ENCODE measurements at regions not wholly inside any gene's neighbourhood (a gene's known extent, or its start where the extent isn't known, plus 50 kb on each side); places are given as distances from the start of the nearest gene placed in this dataset.
"Not testable (repeated sequence)": the region's sequence is repeated elsewhere in the genome, so short reads cannot be mapped to it uniquely, and the experiment has no call there.

- peak in 2 of 10 donors; percentile 10 to 54 for DNase-seq
- intact Hi-C loops (cut with DNase I), result no loop called here
Measured at GRCh38 chrX:83260288-83260687, 247.8 kb upstream of the POU3F4 start.

DNA sequence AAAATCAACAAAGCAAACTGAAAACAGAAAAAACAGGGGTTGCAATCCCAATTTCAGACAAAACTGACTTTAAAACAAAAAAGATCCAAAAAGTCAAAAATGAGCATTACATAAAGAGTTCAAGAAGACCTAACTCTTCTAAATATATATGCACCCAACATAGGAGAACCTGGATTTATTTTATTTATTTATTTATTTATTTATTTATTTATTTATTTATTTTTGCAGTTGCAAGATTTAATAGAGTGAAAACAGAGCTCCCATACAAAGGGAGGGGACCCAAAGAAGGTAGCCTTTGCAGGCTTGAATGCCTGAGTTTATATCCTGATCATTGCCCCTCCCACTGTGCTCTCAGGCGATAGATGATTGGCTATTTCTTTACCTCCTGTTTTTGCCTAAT is 245.9 kb upstream of the POU3F4 start:
- DNase-seq; intact Hi-C loops (cut with DNase I): not testable (repeated sequence)

- intact Hi-C loops (cut with DNase I), result no loop called here
- no peak for DNase-seq
Measured at GRCh38 chrX:83278988-83279387, 229.1 kb upstream of the POU3F4 start.

- DNase-seq, result peak in 1 of 10 donors; percentile 49
- intact Hi-C loops (cut with DNase I), result not testable (repeated sequence)
Measured at GRCh38 chrX:83286627-83287026, 221.5 kb upstream of the POU3F4 start.

GRCh38 chrX:83305381-83305780 is 202.7 kb upstream of the POU3F4 start:
- no peak for DNase-seq
- intact Hi-C loops (cut with DNase I), result no loop called here

DNA sequence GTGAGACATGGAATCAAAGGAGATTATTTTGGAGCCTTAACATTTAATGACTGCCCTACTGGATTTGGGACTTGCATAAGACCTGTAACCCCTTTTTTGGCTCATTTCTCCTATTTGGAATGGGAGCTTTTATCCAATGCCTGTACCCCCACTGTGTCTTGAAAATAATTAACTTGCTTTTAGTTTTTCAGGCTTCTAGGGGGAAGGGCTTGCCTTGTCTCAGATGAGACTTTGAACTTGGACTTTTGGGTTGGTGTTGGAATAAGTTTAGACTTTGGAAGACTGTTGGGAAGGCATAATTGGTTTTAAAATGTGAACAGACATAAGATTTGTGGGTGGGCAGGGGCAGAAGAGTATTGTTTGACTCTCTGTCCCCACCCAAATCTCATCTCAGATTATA is 189.1 kb upstream of the POU3F4 start:
- DNase-seq, result no peak
- intact Hi-C loops (cut with DNase I), result no loop called here

DNA sequence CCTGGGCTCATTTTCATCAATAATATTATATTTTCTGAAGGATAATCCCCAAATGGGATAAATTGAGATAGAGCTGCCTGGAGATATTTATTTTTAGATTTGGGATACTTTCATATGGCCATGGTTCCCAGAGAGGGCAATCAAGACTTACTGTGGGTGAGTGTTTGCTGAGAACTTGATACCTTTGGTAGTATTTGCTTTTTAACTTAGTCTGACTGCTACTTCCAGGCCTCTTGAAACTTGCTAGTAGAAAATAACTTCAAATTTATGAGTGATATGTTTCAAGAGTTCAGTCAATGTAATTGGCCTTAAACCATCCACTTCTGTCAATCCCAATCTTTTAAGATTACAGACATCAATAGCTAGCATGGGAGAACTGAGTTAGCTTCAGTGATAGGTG is 181.6 kb upstream of the POU3F4 start:
- intact Hi-C loops (cut with DNase I), result no loop called here
- no peak for DNase-seq

DNA sequence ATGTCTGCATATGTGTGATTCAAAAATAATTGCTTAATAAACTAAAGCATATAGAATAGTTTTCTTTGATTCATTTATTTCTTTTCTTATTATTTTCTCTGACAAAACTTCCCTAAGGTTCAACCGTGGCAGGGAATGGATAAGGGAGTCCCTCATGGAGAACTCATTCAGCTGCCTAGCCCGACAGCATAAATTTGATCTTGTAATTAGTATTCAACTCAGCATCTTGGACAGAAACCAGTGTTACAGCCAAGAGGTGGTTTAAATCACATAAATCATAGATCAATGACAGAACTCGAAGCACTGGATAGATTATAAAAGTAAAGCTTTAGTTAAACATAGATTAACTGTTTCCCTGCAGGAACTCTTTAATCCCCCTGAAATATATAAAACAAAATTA is 174.3 kb upstream of the POU3F4 start:
- no peak for DNase-seq
- intact Hi-C loops (cut with DNase I), result no loop called here

- no peak for DNase-seq
- intact Hi-C loops (cut with DNase I), result no loop called here
Measured at GRCh38 chrX:83336454-83336853, 171.6 kb upstream of the POU3F4 start.

DNA sequence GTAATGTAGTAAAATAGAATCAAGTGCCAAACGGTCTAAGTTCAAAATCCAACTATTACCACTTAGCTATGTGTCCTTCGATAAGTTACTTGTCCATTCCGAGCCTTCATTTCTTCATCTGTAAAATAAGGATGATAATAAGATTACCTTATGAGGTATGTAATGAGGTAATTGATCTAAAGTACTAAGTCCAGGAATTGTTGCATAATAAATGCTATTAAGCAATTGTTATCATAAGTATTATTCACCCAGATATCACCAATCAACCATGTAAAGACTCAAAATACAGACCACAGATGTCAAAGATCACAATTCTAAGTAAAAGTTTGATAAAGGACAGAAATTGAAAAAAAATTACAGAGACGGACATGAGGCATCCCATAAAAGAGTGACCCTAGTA is 168.4 kb upstream of the POU3F4 start:
- DNase-seq, result no peak
- intact Hi-C loops (cut with DNase I), result no loop called here

DNA sequence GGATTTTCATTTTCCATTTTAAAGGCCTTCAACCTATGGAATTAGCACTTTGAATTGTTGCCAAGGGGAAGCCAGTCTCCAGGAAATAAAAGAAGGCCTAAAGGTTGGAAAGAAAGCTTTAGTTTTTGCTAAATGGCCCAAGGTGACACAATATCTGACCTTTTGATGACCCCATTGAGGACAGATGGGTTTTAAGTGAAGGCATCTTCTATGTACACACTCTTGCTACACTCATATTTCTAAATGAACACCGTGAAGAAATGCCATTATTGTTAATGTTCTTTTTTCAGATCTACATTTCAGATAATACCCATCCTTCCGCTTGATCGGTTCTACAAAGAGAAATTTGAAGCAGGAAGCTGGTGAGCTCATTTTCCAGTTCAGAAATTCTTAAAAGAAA is 162.8 kb upstream of the POU3F4 start:
- DNase-seq, result no peak
- intact Hi-C loops (cut with DNase I), result no loop called here

Measured in posterior cingulate gyrus (tissue), 11 donors.